ENCODE measurements at regions not wholly inside any gene's neighbourhood (a gene's known extent, or its start where the extent isn't known, plus 50 kb on each side); places are given as distances from the start of the nearest gene placed in this dataset.

DNA sequence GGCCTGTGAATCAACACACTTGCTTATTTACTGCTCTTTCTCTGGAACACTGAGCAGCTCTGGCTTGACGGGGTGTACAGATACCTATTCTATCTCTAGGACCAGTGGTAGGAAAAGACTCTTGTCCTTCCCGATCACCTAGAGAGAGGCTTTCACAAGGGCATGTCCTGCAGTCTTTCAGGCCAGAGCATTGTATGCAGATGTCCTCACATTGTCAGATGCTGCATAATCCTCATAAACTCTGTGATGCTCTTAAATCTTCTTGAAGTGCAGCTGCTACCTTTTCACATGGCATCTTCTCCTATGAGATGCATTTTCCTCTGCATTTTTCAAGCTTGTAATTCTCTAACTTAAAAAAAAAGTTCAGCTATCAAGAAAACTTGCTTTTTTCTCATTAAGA, 369.4 kb downstream of the OLFM4 start:
- Histone ChIP-seq H3K4me2 (ENCODE audit: insufficient read depth, low read length) (no peak overlapping the region), H3K9me1 (replicated peaks; ENCODE audit: control insufficient read depth, extremely low read depth, insufficient read depth, low read length) (no peaks in the 10 kb centered on the region), H3K4me1 (ENCODE audit: control insufficient read depth, extremely low read depth, insufficient read depth, low read length) (no peaks in the 10 kb centered on the region), H3K79me2 (ENCODE audit: control insufficient read depth, insufficient read depth, low read length) (no peaks in the 10 kb centered on the region), H2AFZ (ENCODE audit: low read depth, low read length) (no peak overlapping the region), H3K9ac (replicated peaks; ENCODE audit: extremely low read depth, insufficient read depth, low read length) (no peak overlapping the region), H3K27ac (ENCODE audit: insufficient read depth, low read depth, low read length) (no peak overlapping the region), H4K20me1 (replicated peaks; ENCODE audit: control insufficient read depth, extremely low read depth, insufficient read depth, low read length) (no peaks in the 10 kb centered on the region), H3K4me3 (replicated peaks in 1 of 3; ENCODE audit: insufficient read depth in 1 of 3, low read depth in 1 of 3, low read length in 3 of 3) (no peak overlapping the region), H3K36me3 (ENCODE audit: control insufficient read depth in 2 of 2, extremely low read depth in 1 of 2, insufficient read depth in 2 of 2, low read length in 2 of 2) (no peaks in the 10 kb centered on the region), H3K27me3 (ENCODE audit: control insufficient read depth in 2 of 2, insufficient read depth in 2 of 2, low read length in 2 of 2) (no peaks in the 10 kb centered on the region), H3K9me3 (replicated peaks; ENCODE audit: control insufficient read depth, insufficient read depth, low read length) (peaks cover 6% of the 10 kb centered on the region)
- no peak for DNase-seq (ENCODE audit: low read depth, low spot score)
- no peak for FAIRE-seq
- POLR2A ChIA-PET, result no interaction called here
- dilution Hi-C loops (cut with MboI; ENCODE audit: extremely low pct_ligation_motif_present, low sequenced_read_pairs), result no loop called here
- no TSS peak for BruUV-seq (replicated peaks)
- intact Hi-C loops (cut with micrococcal nuclease), result no loop called here
- CTCF ChIA-PET, result no interaction called here
- TF ChIP-seq MYC (IDR thresholded peaks at IDR 0.05; ENCODE audit: low read depth, low read length), result no peak
- no peak for TF ChIP-seq FOS (IDR thresholded peaks at IDR 0.05; ENCODE audit: borderline replicate concordance, insufficient read depth, low read length)
- TF ChIP-seq GATA2 (IDR thresholded peaks at IDR 0.05; ENCODE audit: insufficient read depth, insufficient read length, low read depth, low read length), result no peak
- no peak for TF ChIP-seq POLR2AphosphoS5 (IDR thresholded peaks at IDR 0.05; ENCODE audit: insufficient read depth, low read depth, low read length)
- TF ChIP-seq EZH2 (IDR thresholded peaks at IDR 0.05; ENCODE audit: borderline replicate concordance, low read depth, low read length, severe bottlenecking), result no peak

DNA sequence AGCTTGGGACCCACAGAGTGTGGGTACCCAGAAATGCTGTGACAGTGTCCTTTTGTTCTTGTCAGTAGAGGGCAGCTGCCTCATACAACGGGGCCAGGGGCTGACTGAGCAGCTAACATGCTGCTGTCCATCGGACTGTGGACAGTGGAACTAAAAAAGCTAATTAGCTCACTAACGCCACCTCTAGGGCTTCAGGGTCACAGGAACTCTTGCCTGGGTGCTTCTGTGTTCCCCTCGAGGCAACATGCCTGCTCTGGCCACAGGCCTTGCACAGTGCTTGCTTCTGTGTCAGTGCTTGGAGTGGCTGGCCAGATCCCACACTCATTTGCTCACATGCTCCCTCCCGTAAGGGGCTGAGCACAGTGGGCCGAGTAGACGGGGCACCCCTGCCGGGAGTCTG, 377.0 kb downstream of the OLFM4 start:
- Histone ChIP-seq H3K9me1 (replicated peaks; ENCODE audit: control insufficient read depth, extremely low read depth, insufficient read depth, low read length) (no peaks in the 10 kb centered on the region), H2AFZ (ENCODE audit: low read depth, low read length) (no peak overlapping the region), H3K27ac (ENCODE audit: insufficient read depth, low read depth, low read length) (no peak overlapping the region), H3K4me1 (ENCODE audit: control insufficient read depth, extremely low read depth, insufficient read depth, low read length) (no peaks in the 10 kb centered on the region), H3K79me2 (ENCODE audit: control insufficient read depth, insufficient read depth, low read length) (no peaks in the 10 kb centered on the region), H3K4me3 (replicated peaks in 1 of 3; ENCODE audit: insufficient read depth in 1 of 3, low read depth in 1 of 3, low read length in 3 of 3) (no peak overlapping the region), H3K4me2 (ENCODE audit: insufficient read depth, low read length) (no peak overlapping the region), H3K9ac (replicated peaks; ENCODE audit: extremely low read depth, insufficient read depth, low read length) (no peak overlapping the region), H4K20me1 (replicated peaks; ENCODE audit: control insufficient read depth, extremely low read depth, insufficient read depth, low read length) (no peaks in the 10 kb centered on the region), H3K9me3 (replicated peaks; ENCODE audit: control insufficient read depth, insufficient read depth, low read length) (no peaks in the 10 kb centered on the region), H3K27me3 (ENCODE audit: control insufficient read depth in 2 of 2, insufficient read depth in 2 of 2, low read length in 2 of 2) (no peaks in the 10 kb centered on the region), H3K36me3 (ENCODE audit: control insufficient read depth in 2 of 2, extremely low read depth in 1 of 2, insufficient read depth in 2 of 2, low read length in 2 of 2) (no peaks in the 10 kb centered on the region)
- TF ChIP-seq POLR2AphosphoS5 (IDR thresholded peaks at IDR 0.05; ENCODE audit: insufficient read depth, low read depth, low read length), result no peak
- no peak for TF ChIP-seq JUN (IDR thresholded peaks at IDR 0.05; ENCODE audit: borderline replicate concordance, insufficient read depth, insufficient read length, low read depth)
- TF ChIP-seq POLR2A (IDR thresholded peaks at IDR 0.05; ENCODE audit: low read depth, low read length), result no peak
- no peak for TF ChIP-seq MYC (IDR thresholded peaks at IDR 0.05; ENCODE audit: low read depth, low read length)
- TF ChIP-seq, protein P1, sequence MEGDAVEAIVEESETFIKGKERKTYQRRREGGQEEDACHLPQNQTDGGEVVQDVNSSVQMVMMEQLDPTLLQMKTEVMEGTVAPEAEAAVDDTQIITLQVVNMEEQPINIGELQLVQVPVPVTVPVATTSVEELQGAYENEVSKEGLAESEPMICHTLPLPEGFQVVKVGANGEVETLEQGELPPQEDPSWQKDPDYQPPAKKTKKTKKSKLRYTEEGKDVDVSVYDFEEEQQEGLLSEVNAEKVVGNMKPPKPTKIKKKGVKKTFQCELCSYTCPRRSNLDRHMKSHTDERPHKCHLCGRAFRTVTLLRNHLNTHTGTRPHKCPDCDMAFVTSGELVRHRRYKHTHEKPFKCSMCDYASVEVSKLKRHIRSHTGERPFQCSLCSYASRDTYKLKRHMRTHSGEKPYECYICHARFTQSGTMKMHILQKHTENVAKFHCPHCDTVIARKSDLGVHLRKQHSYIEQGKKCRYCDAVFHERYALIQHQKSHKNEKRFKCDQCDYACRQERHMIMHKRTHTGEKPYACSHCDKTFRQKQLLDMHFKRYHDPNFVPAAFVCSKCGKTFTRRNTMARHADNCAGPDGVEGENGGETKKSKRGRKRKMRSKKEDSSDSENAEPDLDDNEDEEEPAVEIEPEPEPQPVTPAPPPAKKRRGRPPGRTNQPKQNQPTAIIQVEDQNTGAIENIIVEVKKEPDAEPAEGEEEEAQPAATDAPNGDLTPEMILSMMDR (IDR thresholded peaks at IDR 0.05; ENCODE audit: extremely low read depth in 1 of 2, insufficient read depth in 1 of 2, low read depth in 1 of 2, low read length in 2 of 2), result no peak
- no peak for TF ChIP-seq FOS (IDR thresholded peaks at IDR 0.05; ENCODE audit: borderline replicate concordance, insufficient read depth, low read length)
- FAIRE-seq (no peak), DNase-seq (ENCODE audit: low read depth, low spot score) (no peak)
- ChIA-PET CTCF (no interaction called here), POLR2A (no interaction called here)
- BruUV-seq (replicated peaks), result no TSS peak
- dilution Hi-C loops (cut with MboI; ENCODE audit: extremely low pct_ligation_motif_present, low sequenced_read_pairs), result no loop called here
- intact Hi-C loops (cut with micrococcal nuclease), result no loop called here
